ENCODE measurements at regions not wholly inside any gene's neighbourhood (a gene's known extent, or its start where the extent isn't known, plus 50 kb on each side); places are given as distances from the start of the nearest gene placed in this dataset.

DNA sequence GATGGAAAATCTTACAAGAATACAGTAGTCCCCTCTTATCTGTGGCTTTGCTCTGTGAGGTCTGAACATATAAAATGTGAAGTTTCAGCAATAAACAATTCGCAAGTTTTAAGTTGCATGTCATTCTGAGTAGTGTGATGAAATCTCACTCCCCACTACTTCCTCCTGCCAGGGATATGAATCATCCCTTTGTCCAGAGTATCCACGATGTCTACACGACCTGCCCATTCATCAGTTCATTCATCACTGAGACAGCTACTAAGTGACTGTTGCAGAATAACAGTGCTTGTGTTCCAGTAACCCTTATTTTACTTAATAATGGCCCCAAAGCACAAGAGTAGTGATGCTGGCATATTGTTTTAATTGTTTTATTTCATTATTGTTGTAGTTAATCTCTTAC is 489.2 kb upstream of the UBE2E2 start (continued):
- no peak for TF ChIP-seq EP300 (IDR thresholded peaks at IDR 0.05; ENCODE audit: borderline replicate concordance in 1 of 2, low read depth in 2 of 2, low read length in 2 of 2)
- TF ChIP-seq CHD2 (IDR thresholded peaks at IDR 0.05; ENCODE audit: low read length), result no peak
- no peak for TF ChIP-seq CEBPB (IDR thresholded peaks at IDR 0.05; ENCODE audit: low read depth, low read length)
- TF ChIP-seq TAF7 (optimal IDR thresholded peaks at IDR 0.05; ENCODE audit: borderline replicate concordance, low read depth, low read length), result no peak
- TF ChIP-seq CBX8 (IDR thresholded peaks at IDR 0.05; ENCODE audit: borderline replicate concordance, low read depth, low read length), result no peak

Data from H1 (cell line).